ENCODE measurements at regions not wholly inside any gene's neighbourhood (a gene's known extent, or its start where the extent isn't known, plus 50 kb on each side); places are given as distances from the start of the nearest gene placed in this dataset.

DNA sequence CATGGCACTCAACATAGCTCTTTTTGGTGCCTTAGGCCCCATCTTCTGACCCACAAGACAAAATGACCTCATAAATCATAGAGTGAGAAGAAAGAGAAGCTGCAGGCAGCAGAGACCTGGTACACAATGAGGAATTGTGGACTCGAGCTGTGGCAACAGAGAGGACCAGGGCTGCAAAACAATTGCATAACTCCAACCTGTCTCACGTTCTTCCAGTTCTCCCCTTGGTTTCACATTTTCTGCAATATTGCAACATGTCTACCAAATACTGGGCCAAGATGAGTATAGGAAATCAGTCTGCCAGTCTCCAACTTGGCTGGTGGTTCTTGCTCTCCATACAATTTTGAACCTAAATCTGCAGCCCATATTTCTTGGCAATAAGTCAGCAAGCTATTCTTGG is 105.3 kb downstream of the KDR start:
- TF ChIP-seq POLR2A (IDR thresholded peaks at IDR 0.05; ENCODE audit: low read depth, low read length) (no peak), TAF1 (IDR thresholded peaks at IDR 0.05; ENCODE audit: borderline replicate concordance, low read depth, low read length) (no peak), POLR2AphosphoS5 (IDR thresholded peaks at IDR 0.05; ENCODE audit: low read depth, low read length) (no peak)
